GM10248 (cell line): ENCODE measurements at regions not wholly inside any gene's neighbourhood (a gene's known extent, or its start where the extent isn't known, plus 50 kb on each side); places are given as distances from the start of the nearest gene placed in this dataset.

Source experiments
- CTCF ChIA-PET: fragments of 300-600 bp; sonication (Branson Sonifier 250); formaldehyde crosslinking; extraction: SDS; loops from one replicate; lab custom pipeline; 2021; ENCODE audit warnings: antibody characterized with exemption; lab: Yijun Ruan, JAX
- POLR2A ChIA-PET: fragments of 350-650 bp; sonication (Branson Sonifier 250); formaldehyde crosslinking; extraction: SDS; loops from one replicate; lab custom pipeline; 2020; ENCODE audit warnings: antibody characterized with exemption; lab: Yijun Ruan, JAX
- DNase-seq: peaks from one replicate; pipeline ENCODE4 v3.0.0; 2012; ENCODE audit errors: extremely low spot score
- TF ChIP-seq, protein P1 (sequence below): IDR thresholded peaks from 2 replicates; pipeline ENCODE4 v1.5.1; 2012; ENCODE audit warnings: mild to moderate bottlenecking, low read depth; ENCODE audit errors: extremely low read depth, missing control alignments, control extremely low read depth

DNA sequence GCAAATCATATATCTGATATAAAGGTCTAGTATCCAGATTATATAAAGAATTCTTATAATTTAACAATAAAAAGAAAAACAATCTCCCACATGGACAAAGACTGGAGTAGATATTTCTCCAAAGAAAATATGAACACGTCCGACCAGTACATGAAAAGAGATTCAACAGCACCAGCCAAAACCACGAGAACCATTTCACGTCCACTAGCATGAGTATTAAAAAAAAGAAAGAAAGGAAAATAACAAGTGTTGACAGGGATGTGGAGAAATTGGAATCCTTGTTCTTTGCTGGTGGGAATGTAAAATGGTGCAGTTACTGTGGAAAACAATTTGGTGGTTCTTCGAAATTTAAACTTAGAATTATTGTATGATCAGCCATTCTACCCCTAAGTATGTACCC, 432.7 kb upstream of the TRIB2 start:
- POLR2A ChIA-PET = no interaction called here
- TF ChIP-seq, protein P1, sequence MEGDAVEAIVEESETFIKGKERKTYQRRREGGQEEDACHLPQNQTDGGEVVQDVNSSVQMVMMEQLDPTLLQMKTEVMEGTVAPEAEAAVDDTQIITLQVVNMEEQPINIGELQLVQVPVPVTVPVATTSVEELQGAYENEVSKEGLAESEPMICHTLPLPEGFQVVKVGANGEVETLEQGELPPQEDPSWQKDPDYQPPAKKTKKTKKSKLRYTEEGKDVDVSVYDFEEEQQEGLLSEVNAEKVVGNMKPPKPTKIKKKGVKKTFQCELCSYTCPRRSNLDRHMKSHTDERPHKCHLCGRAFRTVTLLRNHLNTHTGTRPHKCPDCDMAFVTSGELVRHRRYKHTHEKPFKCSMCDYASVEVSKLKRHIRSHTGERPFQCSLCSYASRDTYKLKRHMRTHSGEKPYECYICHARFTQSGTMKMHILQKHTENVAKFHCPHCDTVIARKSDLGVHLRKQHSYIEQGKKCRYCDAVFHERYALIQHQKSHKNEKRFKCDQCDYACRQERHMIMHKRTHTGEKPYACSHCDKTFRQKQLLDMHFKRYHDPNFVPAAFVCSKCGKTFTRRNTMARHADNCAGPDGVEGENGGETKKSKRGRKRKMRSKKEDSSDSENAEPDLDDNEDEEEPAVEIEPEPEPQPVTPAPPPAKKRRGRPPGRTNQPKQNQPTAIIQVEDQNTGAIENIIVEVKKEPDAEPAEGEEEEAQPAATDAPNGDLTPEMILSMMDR = no peak
- DNase-seq = no peak
- CTCF ChIA-PET = no interaction called here

DNA sequence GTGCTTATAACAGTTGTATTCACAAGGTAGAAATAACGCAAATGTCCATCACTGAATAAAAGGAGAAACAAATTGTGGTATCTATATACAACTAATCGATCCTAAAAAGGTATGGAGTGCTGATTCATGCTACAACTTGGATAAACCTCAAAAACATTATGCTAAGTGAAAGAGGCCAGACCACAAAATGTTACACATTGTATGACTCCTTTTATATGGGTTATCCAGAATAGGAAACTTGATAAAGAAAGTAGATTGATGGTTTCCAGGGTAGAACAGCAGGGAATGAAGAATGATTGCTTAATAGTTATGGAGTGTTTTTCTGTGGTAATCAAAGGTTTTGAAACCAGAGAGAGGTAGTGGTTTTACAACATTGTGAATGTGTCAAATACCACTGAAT, 432.2 kb upstream of the TRIB2 start:
- TF ChIP-seq, protein P1 = no peak

DNA sequence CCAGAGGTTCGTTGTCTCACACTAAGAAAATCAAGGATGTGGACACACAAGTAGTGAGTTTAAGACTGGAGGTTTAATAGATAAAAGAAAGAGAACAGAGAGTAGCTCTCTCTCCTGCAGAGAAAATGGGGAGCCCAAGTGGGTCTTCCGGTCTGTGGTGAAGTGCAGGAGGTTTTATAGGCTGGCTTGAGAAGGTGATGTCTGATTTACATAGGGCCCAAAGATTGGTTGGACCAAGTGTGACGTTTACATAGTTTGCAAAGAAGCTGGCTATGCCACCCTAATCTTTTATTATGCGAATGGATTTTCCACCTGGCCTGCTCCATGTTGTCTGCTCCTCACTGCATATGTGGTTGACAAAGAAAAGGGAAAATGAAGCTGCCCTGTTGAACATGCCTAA, 430.4 kb upstream of the TRIB2 start:
- ChIA-PET POLR2A (no interaction called here), CTCF (interaction anchor here (1.3 to 2.2 kb wide), 3 partner anchors 10 to 70 kb away, joined by 3 to 11 read pairs (median 5); no protein-coding TSS in a partner anchor)
- TF ChIP-seq, protein P1 = no peak
- DNase-seq = no peak

More for the DNA sequence above, 432.2 kb upstream of the TRIB2 start:
- DNase-seq = no peak
- POLR2A ChIA-PET = no interaction called here
- CTCF ChIA-PET = no interaction called here

DNA sequence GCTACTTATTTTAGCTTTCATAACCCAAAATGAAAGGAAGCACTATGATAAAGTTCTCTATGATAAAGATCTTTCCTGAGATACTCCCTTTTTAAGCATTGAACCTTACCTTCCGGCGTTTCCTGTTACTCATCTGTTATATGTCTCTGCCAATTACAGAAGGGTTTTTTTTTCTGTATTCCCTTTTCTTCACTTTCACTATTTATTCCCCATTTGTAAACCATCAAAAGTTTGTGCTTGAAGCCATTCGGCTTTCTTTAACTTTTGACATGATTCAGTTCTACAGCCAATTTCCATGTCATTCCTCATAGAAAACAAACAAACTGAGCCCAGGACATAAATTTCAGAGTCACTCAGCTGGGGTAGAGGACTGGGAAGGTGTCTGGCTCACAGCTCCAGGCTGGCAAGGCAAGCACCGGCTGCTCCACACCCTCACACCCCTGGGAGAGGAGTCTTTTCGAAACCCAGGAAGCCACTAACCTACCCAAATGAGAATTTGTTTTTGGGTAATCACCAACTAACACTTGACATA, 429.4 kb upstream of the TRIB2 start:
- no peak for DNase-seq
- TF ChIP-seq, protein P1 = no peak
- ChIA-PET CTCF (interaction anchor here (1.1 to 2.2 kb wide), 3 partner anchors 9 to 33 kb away, joined by 3 to 11 read pairs (median 4); no protein-coding TSS in a partner anchor), POLR2A (no interaction called here)

DNA sequence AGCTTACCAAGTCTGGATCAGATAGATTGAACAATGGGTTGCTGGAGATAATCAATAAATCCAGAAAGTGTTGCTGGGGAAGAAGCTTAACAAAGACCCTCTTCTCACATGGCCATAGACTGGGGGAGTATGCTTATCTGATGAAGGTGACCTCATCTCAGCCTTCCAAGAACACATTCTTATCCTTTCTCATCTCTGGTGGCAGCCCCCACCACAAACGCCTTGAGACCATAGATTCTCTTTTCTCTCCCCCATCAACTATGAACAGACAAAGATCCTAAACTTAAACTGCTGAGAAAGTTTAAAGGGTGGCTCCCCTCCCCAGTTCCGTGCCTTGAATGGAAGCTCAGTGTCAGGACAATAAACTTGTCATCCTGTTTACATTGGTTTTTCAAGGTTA, 428.7 kb upstream of the TRIB2 start:
- TF ChIP-seq, protein P1 = no peak
- POLR2A ChIA-PET = no interaction called here
- CTCF ChIA-PET = interaction anchor here (1.1 to 2.2 kb wide), 3 partner anchors 9 to 34 kb away, joined by 3 to 11 read pairs (median 4); no protein-coding TSS in a partner anchor
- DNase-seq = no peak

DNA sequence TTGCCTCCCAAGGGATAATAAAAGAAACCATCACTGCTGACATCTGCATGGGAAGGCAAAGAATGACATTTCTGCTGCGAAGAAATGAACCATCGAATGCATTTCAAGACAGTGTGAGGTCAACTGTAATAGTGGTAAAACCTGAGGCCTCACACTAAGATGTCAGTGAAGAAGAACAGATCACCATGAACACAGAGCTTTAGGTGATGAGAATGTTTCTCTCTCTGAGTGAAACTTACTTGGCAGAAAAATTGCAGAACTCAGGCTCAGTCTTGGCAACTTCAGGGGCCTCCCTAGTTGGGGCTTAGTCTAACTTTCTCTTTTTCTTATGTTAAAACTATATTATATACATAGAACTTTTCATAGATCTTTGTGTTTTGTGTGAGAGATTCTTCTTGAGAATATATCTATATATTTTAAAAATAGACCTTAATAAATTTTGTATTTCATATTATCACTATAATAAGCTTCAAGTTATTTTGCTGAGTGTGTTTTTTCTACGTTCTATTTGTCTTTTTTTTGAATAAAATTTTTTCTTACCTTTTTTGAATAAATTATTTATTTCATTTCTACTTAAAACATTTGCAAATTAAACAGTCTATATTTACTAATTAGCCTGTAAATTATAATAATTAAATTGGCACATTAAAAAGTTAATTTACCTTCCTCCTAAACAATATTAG, 427.5 kb upstream of the TRIB2 start:
- POLR2A ChIA-PET = no interaction called here
- CTCF ChIA-PET = no interaction called here
- DNase-seq = no peak
- TF ChIP-seq, protein P1 = no peak
